ENCODE measurements at regions not wholly inside any gene's neighbourhood (a gene's known extent, or its start where the extent isn't known, plus 50 kb on each side); places are given as distances from the start of the nearest gene placed in this dataset.

- TF ChIP-seq MYC (IDR thresholded peaks at IDR 0.05; ENCODE audit: low read depth, low read length): no peak
- no peak for TF ChIP-seq EZH2 (IDR thresholded peaks at IDR 0.05; ENCODE audit: borderline replicate concordance, low read depth, low read length, severe bottlenecking)
Measured at GRCh38 chr5:122707796-122708195, 67.1 kb upstream of the SNX2 start.
